ENCODE measurements at regions not wholly inside any gene's neighbourhood (a gene's known extent, or its start where the extent isn't known, plus 50 kb on each side); places are given as distances from the start of the nearest gene placed in this dataset.

- no peak for DNase-seq
Observed at GRCh38 chr1:116851846-116852245, 57.9 kb upstream of the PTGFRN start.

DNA sequence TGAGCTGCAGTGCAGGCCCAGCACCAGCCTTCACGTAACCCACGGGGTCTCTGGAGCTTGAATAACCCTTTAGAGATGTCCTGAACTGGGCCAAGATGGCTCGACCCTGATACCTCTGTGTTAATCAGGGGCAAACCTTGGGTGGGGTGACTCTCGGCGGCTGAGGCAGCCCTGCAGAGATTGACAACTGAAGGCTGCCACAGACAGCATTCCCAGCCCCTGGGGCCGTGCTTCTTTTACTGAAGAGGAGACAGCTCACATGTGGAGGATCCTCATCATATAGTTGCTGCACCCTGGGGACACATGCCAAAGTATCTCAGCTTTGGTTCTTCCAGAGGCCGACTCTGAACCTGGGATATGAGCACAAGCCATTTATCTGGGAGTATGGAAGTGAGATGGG, 57.3 kb upstream of the PTGFRN start:
- no peak for DNase-seq

- DNase-seq: no peak
Observed at GRCh38 chr1:116852910-116853309, 56.8 kb upstream of the PTGFRN start.

DNA sequence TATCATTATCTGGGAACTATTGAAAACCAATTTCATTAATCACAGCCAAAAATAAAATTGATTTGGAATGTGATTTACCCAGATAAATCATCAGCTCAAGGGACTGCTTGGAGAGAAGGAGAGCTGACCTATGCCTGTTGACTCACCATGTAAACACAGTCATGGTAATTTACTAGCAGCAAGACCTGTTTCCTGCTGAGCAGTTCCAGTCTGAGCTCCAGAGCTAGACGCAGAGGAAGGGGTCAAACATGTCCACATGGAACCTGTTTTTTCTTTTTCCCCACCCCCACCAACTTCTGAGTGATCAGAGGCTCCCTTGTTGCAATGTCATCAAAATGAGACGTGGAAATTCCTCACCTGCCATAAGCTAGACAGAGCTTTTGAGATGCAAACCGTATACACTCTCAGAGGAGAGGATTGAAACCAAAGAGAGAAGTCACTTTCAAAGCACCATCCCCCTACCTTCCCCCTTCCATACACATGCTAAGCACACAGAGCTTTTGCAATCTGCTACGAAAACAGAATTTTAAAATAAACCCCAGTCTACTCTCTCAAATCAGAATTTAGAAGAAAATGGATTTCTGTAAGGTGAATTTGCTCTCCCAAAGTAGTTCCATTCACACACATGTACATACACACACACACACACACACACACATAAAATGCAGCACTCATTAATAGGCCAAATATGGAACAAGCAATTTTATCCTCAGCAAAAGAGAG, 55.9 kb upstream of the PTGFRN start:
- peak; percentile 74 for DNase-seq

- no peak for DNase-seq
Observed at GRCh38 chr1:116854403-116854690, 55.4 kb upstream of the PTGFRN start.

DNA sequence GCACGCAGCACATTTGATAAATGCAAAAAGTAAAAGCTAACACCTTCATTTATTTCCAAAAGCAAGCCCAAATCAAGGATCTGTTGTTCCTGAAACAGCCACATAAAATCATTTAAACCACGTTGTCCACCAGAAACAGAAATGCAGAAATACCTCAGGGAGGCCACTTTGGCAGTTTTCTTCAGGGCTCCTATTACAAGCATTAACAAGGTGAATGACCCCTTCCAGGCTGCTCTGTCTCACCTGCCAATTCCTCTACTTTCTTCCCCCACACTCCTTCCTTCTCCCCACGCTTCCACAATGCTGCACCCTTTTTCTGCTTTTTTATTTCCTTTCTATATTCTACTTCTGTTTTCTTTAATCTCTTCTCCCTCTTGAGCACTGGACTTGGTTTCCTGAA, 55.0 kb upstream of the PTGFRN start:
- no peak for DNase-seq

- DNase-seq: peak; percentile 42
Observed at GRCh38 chr1:116855191-116855619, 54.5 kb upstream of the PTGFRN start.

DNA sequence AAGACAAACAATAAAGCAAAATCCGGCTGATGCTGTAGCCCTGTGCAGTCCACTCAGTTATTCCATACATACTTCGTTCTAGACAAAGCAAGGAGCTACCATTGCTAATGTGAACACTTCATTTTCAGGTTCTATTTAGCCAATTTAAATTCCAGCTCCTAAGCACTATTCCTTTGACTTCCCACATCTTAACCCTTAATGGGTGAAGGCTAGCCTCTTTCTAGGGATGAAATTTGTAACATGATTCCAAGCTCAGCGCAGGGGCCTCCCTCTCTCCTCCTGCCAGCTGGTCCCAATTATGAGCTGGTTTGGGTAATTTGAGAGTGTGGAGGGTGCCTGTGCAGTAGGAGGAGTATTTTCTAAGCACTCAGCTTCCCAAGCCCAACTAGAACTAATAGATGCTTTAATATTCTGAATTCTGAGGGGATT, 53.9 kb upstream of the PTGFRN start:
- DNase-seq: no peak

GRCh38 chr1:116856312-116856711, 53.4 kb upstream of the PTGFRN start:
- DNase-seq: no peak

- DNase-seq: no peak
Observed at GRCh38 chr1:116857092-116857491, 52.6 kb upstream of the PTGFRN start.

Data from MV-4-11 (cell line).